ENCODE measurements at regions not wholly inside any gene's neighbourhood (a gene's known extent, or its start where the extent isn't known, plus 50 kb on each side); places are given as distances from the start of the nearest gene placed in this dataset.

DNA sequence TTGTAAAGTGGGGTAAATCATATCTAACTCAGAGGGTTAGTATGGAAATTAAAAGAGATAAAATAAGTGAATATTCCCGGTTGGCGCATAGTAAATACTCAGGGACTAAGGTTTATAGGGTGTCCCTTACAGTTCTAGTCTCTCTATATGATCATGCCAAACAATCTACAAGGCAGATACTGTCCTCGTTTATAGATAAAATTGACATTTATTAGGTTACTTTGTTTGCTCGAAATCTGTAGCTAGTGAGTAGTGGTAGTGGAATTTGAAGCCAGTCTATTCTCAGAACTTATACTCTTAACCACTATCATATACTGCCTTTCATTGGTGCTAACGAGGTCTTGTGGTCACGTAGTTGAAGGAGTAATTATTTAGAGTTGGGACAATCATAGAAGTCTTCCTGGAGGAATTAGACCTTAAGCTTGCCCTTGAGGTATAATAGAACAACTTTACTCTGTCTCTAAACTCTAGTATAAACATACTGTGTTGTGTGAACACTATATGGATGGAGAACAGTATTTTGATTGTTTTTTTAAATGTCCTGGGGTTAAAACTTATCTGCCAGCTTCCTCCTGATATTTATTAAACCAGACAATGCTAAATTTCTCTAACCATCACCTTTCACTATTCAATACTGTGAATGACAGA, 324.0 kb downstream of the STIM2 start:
- TF ChIP-seq CTCF (IDR thresholded peaks at IDR 0.05), result no peak
- no peak for TF ChIP-seq TCF7L2 (IDR thresholded peaks at IDR 0.05; ENCODE audit: low read depth, low read length)
- no peak for TF ChIP-seq POLR2AphosphoS5 (IDR thresholded peaks at IDR 0.05; ENCODE audit: low read depth, low read length)
- TF ChIP-seq SIN3A (IDR thresholded peaks at IDR 0.05; ENCODE audit: borderline replicate concordance, insufficient read depth, low read depth, low read length), result no peak

Measured in Panc1 (cell line).